ENCODE measurements at regions not wholly inside any gene's neighbourhood (a gene's known extent, or its start where the extent isn't known, plus 50 kb on each side); places are given as distances from the start of the nearest gene placed in this dataset.

- H3K4me1 ChIP-seq (ENCODE audit: control insufficient read depth, insufficient read depth, low read length), result no peaks in the 10 kb centered on the region
- H3K4me3 ChIP-seq (ENCODE audit: low read depth in 2 of 2, low read length in 2 of 2), result no peak overlapping the region
- intact Hi-C loops (cut with micrococcal nuclease; ENCODE audit: unreplicated experiment), result no loop called here
- TF ChIP-seq SIN3A (IDR thresholded peaks at IDR 0.05; ENCODE audit: borderline replicate concordance, insufficient read depth, low read depth, low read length), result no peak
- ChIA-PET CTCF (no interaction called here), POLR2A (no interaction called here)
- H3K27ac ChIP-seq (ENCODE audit: low read length), result no peak overlapping the region
- no peaks in the 10 kb centered on the region for H3K36me3 ChIP-seq (ENCODE audit: control insufficient read depth, insufficient read depth, low read length)
- no peak for ATAC-seq
- in situ Hi-C loops (cut with HindIII; ENCODE audit: low pct_unique_long_range_greater_than_20kb, low sequenced_read_pairs), result no loop called here
- peaks cover 6% of the 10 kb centered on the region; the same call in 1 of the 2 replicates for H3K9me3 ChIP-seq (ENCODE audit: control insufficient read depth, insufficient read depth, low read depth, low read length)
- no peaks in the 10 kb centered on the region for H3K27me3 ChIP-seq (ENCODE audit: control insufficient read depth, insufficient read depth, low read length)
- no peak for DNase-seq (ENCODE audit: low read depth, low spot score)
- no TSS peak for BruUV-seq (replicated peaks)
These were observed 96.9 kb downstream of the SOX4 start for GRCh38 chr6:21690489-21690888.

DNA sequence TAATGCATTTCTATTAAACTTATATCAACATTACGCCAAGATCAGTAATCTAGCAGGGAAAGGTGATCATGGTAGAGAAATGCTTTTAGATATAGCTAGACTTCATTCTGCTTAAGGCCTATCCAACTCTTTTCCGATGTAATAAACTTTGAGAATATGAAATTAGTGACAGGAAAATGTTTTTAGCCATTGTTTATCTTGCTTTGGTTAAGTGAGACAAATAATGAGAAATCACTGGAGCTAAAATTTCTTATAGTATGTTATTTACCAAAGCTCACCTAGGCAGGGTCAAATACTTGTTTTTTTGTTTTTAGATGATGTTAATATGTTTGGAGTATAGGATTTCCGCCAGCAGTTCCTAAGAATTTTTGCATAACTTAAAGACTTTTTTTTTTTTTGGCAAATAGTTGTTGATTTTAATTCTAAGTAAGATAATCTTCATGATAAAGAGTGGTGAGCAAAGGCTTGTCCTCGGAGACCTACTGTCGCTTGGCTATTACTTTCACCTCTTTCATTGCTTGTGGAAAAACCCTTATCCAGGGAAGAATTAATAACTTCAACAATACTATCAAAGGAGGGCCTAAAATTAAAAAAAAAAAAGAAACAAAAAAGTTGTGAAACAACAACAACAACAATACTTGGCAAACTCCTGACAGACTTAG, 98.3 kb downstream of the SOX4 start:
- H3K4me3 ChIP-seq (ENCODE audit: low read depth in 2 of 2, low read length in 2 of 2), result no peak overlapping the region
- no peaks in the 10 kb centered on the region for H3K36me3 ChIP-seq (ENCODE audit: control insufficient read depth, insufficient read depth, low read length)
- ChIA-PET POLR2A (interaction anchor here (0.6 to 0.7 kb wide), 2 partner anchors 75 to 241 kb away, joined by 6 to 7 read pairs; no protein-coding TSS in a partner anchor), CTCF (no interaction called here)
- ATAC-seq, result no peak
- in situ Hi-C loops (cut with HindIII; ENCODE audit: low pct_unique_long_range_greater_than_20kb, low sequenced_read_pairs), result no loop called here
- no peak overlapping the region for H3K27ac ChIP-seq (ENCODE audit: low read length)
- TF ChIP-seq, protein P1, sequence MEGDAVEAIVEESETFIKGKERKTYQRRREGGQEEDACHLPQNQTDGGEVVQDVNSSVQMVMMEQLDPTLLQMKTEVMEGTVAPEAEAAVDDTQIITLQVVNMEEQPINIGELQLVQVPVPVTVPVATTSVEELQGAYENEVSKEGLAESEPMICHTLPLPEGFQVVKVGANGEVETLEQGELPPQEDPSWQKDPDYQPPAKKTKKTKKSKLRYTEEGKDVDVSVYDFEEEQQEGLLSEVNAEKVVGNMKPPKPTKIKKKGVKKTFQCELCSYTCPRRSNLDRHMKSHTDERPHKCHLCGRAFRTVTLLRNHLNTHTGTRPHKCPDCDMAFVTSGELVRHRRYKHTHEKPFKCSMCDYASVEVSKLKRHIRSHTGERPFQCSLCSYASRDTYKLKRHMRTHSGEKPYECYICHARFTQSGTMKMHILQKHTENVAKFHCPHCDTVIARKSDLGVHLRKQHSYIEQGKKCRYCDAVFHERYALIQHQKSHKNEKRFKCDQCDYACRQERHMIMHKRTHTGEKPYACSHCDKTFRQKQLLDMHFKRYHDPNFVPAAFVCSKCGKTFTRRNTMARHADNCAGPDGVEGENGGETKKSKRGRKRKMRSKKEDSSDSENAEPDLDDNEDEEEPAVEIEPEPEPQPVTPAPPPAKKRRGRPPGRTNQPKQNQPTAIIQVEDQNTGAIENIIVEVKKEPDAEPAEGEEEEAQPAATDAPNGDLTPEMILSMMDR (IDR thresholded peaks at IDR 0.05), result no peak
- TF ChIP-seq SIN3A (IDR thresholded peaks at IDR 0.05; ENCODE audit: borderline replicate concordance, insufficient read depth, low read depth, low read length) (no peak), TCF7L2 (IDR thresholded peaks at IDR 0.05; ENCODE audit: low read depth, low read length) (no peak), POLR2AphosphoS5 (IDR thresholded peaks at IDR 0.05; ENCODE audit: low read depth, low read length) (no peak)
- TF ChIP-seq, protein P2, sequence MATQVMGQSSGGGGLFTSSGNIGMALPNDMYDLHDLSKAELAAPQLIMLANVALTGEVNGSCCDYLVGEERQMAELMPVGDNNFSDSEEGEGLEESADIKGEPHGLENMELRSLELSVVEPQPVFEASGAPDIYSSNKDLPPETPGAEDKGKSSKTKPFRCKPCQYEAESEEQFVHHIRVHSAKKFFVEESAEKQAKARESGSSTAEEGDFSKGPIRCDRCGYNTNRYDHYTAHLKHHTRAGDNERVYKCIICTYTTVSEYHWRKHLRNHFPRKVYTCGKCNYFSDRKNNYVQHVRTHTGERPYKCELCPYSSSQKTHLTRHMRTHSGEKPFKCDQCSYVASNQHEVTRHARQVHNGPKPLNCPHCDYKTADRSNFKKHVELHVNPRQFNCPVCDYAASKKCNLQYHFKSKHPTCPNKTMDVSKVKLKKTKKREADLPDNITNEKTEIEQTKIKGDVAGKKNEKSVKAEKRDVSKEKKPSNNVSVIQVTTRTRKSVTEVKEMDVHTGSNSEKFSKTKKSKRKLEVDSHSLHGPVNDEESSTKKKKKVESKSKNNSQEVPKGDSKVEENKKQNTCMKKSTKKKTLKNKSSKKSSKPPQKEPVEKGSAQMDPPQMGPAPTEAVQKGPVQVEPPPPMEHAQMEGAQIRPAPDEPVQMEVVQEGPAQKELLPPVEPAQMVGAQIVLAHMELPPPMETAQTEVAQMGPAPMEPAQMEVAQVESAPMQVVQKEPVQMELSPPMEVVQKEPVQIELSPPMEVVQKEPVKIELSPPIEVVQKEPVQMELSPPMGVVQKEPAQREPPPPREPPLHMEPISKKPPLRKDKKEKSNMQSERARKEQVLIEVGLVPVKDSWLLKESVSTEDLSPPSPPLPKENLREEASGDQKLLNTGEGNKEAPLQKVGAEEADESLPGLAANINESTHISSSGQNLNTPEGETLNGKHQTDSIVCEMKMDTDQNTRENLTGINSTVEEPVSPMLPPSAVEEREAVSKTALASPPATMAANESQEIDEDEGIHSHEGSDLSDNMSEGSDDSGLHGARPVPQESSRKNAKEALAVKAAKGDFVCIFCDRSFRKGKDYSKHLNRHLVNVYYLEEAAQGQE (IDR thresholded peaks at IDR 0.05; ENCODE audit: insufficient read depth in 1 of 2, low read depth in 2 of 2, low read length in 1 of 2), result no peak
- H3K4me1 ChIP-seq (ENCODE audit: control insufficient read depth, insufficient read depth, low read length), result no peaks in the 10 kb centered on the region
- intact Hi-C loops (cut with micrococcal nuclease; ENCODE audit: unreplicated experiment), result no loop called here
- no TSS peak for BruUV-seq (replicated peaks)
- no peak for DNase-seq (ENCODE audit: low read depth, low spot score)
- H3K27me3 ChIP-seq (ENCODE audit: control insufficient read depth, insufficient read depth, low read length), result no peaks in the 10 kb centered on the region
- peaks cover 6% of the 10 kb centered on the region; the same call in 1 of the 2 replicates for H3K9me3 ChIP-seq (ENCODE audit: control insufficient read depth, insufficient read depth, low read depth, low read length)

- Histone ChIP-seq H3K4me1 (ENCODE audit: control insufficient read depth, insufficient read depth, low read length) (no peaks in the 10 kb centered on the region), H3K27me3 (ENCODE audit: control insufficient read depth, insufficient read depth, low read length) (no peaks in the 10 kb centered on the region), H3K27ac (ENCODE audit: low read length) (no peak overlapping the region), H3K9me3 (ENCODE audit: control insufficient read depth, insufficient read depth, low read depth, low read length) (peaks cover 4% of the 10 kb centered on the region; the same call in 1 of the 2 replicates), H3K4me3 (ENCODE audit: low read depth in 2 of 2, low read length in 2 of 2) (no peak overlapping the region), H3K36me3 (ENCODE audit: control insufficient read depth, insufficient read depth, low read length) (no peaks in the 10 kb centered on the region)
- no peak for TF ChIP-seq POLR2AphosphoS5 (IDR thresholded peaks at IDR 0.05; ENCODE audit: low read depth, low read length)
- no peak for TF ChIP-seq TCF7L2 (IDR thresholded peaks at IDR 0.05; ENCODE audit: low read depth, low read length)
- TF ChIP-seq, protein P1 (IDR thresholded peaks at IDR 0.05), result no peak
- TF ChIP-seq SIN3A (IDR thresholded peaks at IDR 0.05; ENCODE audit: borderline replicate concordance, insufficient read depth, low read depth, low read length), result no peak
- TF ChIP-seq, protein P2 (IDR thresholded peaks at IDR 0.05; ENCODE audit: insufficient read depth in 1 of 2, low read depth in 2 of 2, low read length in 1 of 2), result no peak
- in situ Hi-C loops (cut with HindIII; ENCODE audit: low pct_unique_long_range_greater_than_20kb, low sequenced_read_pairs), result no loop called here
- ATAC-seq (no peak), DNase-seq (ENCODE audit: low read depth, low spot score) (no peak)
- no TSS peak for BruUV-seq (replicated peaks)
- intact Hi-C loops (cut with micrococcal nuclease; ENCODE audit: unreplicated experiment), result no loop called here
- ChIA-PET CTCF (no interaction called here), POLR2A (interaction anchor here (0.7 kb wide), 1 partner anchor 1131 kb away, joined by 3 read pairs; no protein-coding TSS in a partner anchor)
These were observed 99.2 kb downstream of the SOX4 start for GRCh38 chr6:21692721-21693120.
